GM12878 (cell line): ENCODE measurements at regions not wholly inside any gene's neighbourhood (a gene's known extent, or its start where the extent isn't known, plus 50 kb on each side); places are given as distances from the start of the nearest gene placed in this dataset.

ENCODE experiments used
- ATAC-seq: fragments of 200-7000 bp; cut with Tn5 transposase; 3 replicates; pipeline ENCODE4 v1.9.1; 2020; ENCODE audit warnings: mild to moderate bottlenecking, moderate library complexity
- BruUV-seq: library from RNA; stranded (reverse); fragments of 400-500 nt; replicated peaks from 2 replicates; lab custom pipeline; 2021; lab: Mats Ljungman, UMichigan
- CTCF ChIA-PET: fragments of 300-600 bp; sonication (Branson Sonifier 250); formaldehyde crosslinking; extraction: SDS; loops from one replicate; lab custom pipeline; 2021; ENCODE audit warnings: inconsistent platforms; lab: Yijun Ruan, JAX
- POLR2A ChIA-PET: fragments of 350-600 bp; formaldehyde crosslinking; extraction: SDS; loops from one replicate; lab custom pipeline; 2021; ENCODE audit warnings: inconsistent platforms; lab: Charles Lee
- RAD21 ChIA-PET: fragments of 300-600 bp; sonication (Branson Sonifier 250); formaldehyde crosslinking; loops from one replicate; lab custom pipeline; 2023; ENCODE audit warnings: antibody characterized with exemption; ENCODE audit not compliant: unreplicated experiment; lab: Charles Lee
- SMC1A ChIA-PET: fragments of 300-600 bp; sonication (Branson Sonifier 250); formaldehyde crosslinking; loops from one replicate; lab custom pipeline; 2023; ENCODE audit not compliant: unreplicated experiment, uncharacterized antibody; lab: Charles Lee
- DNase-seq: peaks from one replicate; pipeline ENCODE4 v3.0.0-alpha.2; 2011; ENCODE audit warnings: low read depth, low spot score
- FAIRE-seq: peaks from 3 replicates; lab custom pipeline; 2011; peaks lifted over from hg19 to GRCh38; lab: Jason Lieb, UNC
- H2AFZ ChIP-seq: 2 replicates; pipeline ENCODE4 v1.6.0; 2011; ENCODE audit warnings: low read depth, low read length, control low read depth; ENCODE audit not compliant: control insufficient read depth
- H3K27ac ChIP-seq: 2 replicates; pipeline ENCODE4 v1.5.1; 2011; ENCODE audit warnings: control low read depth; ENCODE audit not compliant: control insufficient read depth, insufficient read depth
- H3K27me3 ChIP-seq, 2 experiments: replicated peaks in 1 of 2; 2 replicates each; pipeline versions ENCODE4 v1.6.0 to v1.6.1; 2011; ENCODE audit warnings: low read length in 1 of 2; ENCODE audit not compliant: control insufficient read depth in 2 of 2, insufficient read depth in 2 of 2
- H3K36me3 ChIP-seq, 2 experiments: 2 replicates each; pipeline ENCODE4 v1.5.1; 2011; ENCODE audit warnings: low read length in 1 of 2; ENCODE audit not compliant: control insufficient read depth in 2 of 2, insufficient read depth in 2 of 2
- H3K4me1 ChIP-seq: 2 replicates; pipeline ENCODE4 v1.6.1; 2011; ENCODE audit warnings: mild to moderate bottlenecking, low read length, moderate library complexity, mixed read lengths; ENCODE audit not compliant: control insufficient read depth, insufficient read depth
- H3K4me2 ChIP-seq: 2 replicates; pipeline ENCODE4 v1.6.0; 2011; ENCODE audit warnings: control low read depth; ENCODE audit not compliant: control insufficient read depth, insufficient read depth
- H3K4me3 ChIP-seq: fragments of 200-600 bp; sonication (generic); 2 replicates; pipeline ENCODE4 v1.5.1; 2016
- H3K79me2 ChIP-seq: 2 replicates; pipeline ENCODE4 v1.6.0; 2011; ENCODE audit warnings: low read length; ENCODE audit not compliant: control insufficient read depth, insufficient read depth
- H3K9ac ChIP-seq: 2 replicates; pipeline ENCODE4 v1.8.0; 2011; ENCODE audit warnings: low read length, control low read depth, mixed read lengths; ENCODE audit not compliant: control insufficient read depth, insufficient read depth
- H3K9me3 ChIP-seq: replicated peaks from 3 replicates; pipeline ENCODE4 v1.5.1; 2011; ENCODE audit warnings: mild to moderate bottlenecking, low read length; ENCODE audit not compliant: control insufficient read depth, insufficient read depth
- H4K20me1 ChIP-seq: 2 replicates; pipeline ENCODE4 v1.6.0; 2011; ENCODE audit not compliant: control insufficient read depth, insufficient read depth
- GABPA ChIP-seq: IDR thresholded peaks from 2 replicates; pipeline ENCODE4 v1.6.1; 2014; ENCODE audit warnings: antibody characterized with exemption, low read depth, mild to moderate bottlenecking, inconsistent platforms
- IKZF2 ChIP-seq, 2 experiments: fragments of 450-650 bp; IDR thresholded peaks; 2 replicates each; pipeline ENCODE4 v1.6.1; 2017; ENCODE audit warnings: mild to moderate bottlenecking in 2 of 2, moderate library complexity in 2 of 2
- KAT2A ChIP-seq: conservative IDR thresholded peaks from 2 replicates; pipeline ENCODE4 v1.6.1; 2011; ENCODE audit warnings: low read depth, low read length; ENCODE audit not compliant: control insufficient read depth
- NFYA ChIP-seq: IDR thresholded peaks from 2 replicates; pipeline ENCODE4 v1.6.1; 2011; ENCODE audit warnings: low read depth, mild to moderate bottlenecking, low read length, improper control_type of control experiment, borderline replicate concordance
- POLR2AphosphoS2 ChIP-seq: IDR thresholded peaks from 2 replicates; pipeline ENCODE4 v1.6.1; 2011; ENCODE audit warnings: low read depth, mild to moderate bottlenecking, low read length, improper control_type of control experiment, moderate library complexity
- POU2F2 ChIP-seq: IDR thresholded peaks from 3 replicates; pipeline ENCODE4 v1.6.1; 2011; ENCODE audit warnings: low read depth, mild to moderate bottlenecking, low read length, borderline replicate concordance
- SIN3A ChIP-seq: IDR thresholded peaks from 2 replicates; pipeline ENCODE4 v1.6.1; 2012; ENCODE audit warnings: low read depth, low read length, improper control_type of control experiment
- STAT1 ChIP-seq: fragments of 450-650 bp; conservative IDR thresholded peaks from 2 replicates; pipeline ENCODE4 v1.6.1; 2014; ENCODE audit warnings: antibody characterized with exemption, mild to moderate bottlenecking
- TCF12 ChIP-seq: IDR thresholded peaks from 2 replicates; pipeline ENCODE4 v1.6.1; 2011; ENCODE audit warnings: low read depth, mild to moderate bottlenecking, low read length
- ZZZ3 ChIP-seq: IDR thresholded peaks from 2 replicates; pipeline ENCODE4 v1.6.1; 2011; ENCODE audit warnings: low read depth; ENCODE audit not compliant: control insufficient read depth, insufficient read length
- WGBS: methylation state at CpG from one replicate; pipeline ENCODE4 v1.1.6; 2016; ENCODE audit warnings: low lambda C conversion rate; ENCODE audit not compliant: insufficient replicate concordance, insufficient coverage; ENCODE audit errors: missing lambda C conversion rate; 5-methylcytosine and 5-hydroxymethylcytosine counted together
- in situ Hi-C: fragments of 300-500 bp; cut with MboI; formaldehyde crosslinking; loops from 9 replicates; pipeline ENCODE4 v1.14.3; 2018; ENCODE audit warnings: mixed read lengths
- intact Hi-C: fragments of 100-400 bp; cut with micrococcal nuclease; formaldehyde crosslinking; loops from one replicate; pipeline ENCODE4 v1.14.2; 2022; ENCODE audit not compliant: unreplicated experiment
- TF ChIP-seq, protein P1 (sequence below): fragments of 450-650 bp; IDR thresholded peaks from 2 replicates; pipeline ENCODE4 v1.6.1; 2017; ENCODE audit warnings: borderline replicate concordance
- TF ChIP-seq, protein P2 (sequence below): fragments of 450-650 bp; conservative IDR thresholded peaks from 2 replicates; pipeline ENCODE4 v1.6.1; 2017; ENCODE audit warnings: mild to moderate bottlenecking, moderate library complexity

DNA sequence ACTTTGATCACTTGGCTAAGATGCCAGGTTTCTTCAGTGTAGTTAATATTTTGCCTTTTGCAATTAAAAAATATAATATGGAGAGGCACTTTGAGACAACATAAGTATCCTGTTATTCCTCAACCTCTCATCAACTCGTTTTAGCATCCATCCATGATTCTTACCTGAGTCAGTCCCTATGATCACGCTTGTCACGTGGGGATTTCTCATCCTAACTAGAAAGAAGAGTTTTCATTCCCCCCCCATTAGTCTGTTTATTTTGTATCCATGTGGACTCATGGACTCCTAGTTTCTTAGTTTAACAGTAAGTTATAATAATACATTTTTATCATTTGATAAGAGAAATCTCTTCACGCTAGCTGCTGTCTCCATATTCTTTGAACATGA lies 110.3 kb downstream of the SLC25A47 start:
- Histone ChIP-seq H2AFZ (no peak overlapping the region), H3K4me3 (no peak overlapping the region), H3K9me3 (no peaks in the 10 kb centered on the region), H3K4me2 (no peak overlapping the region), H3K79me2 (no peaks in the 10 kb centered on the region), H3K27me3 (no peaks in the 10 kb centered on the region), H3K9ac (no peak overlapping the region), H3K27ac (no peak overlapping the region), H4K20me1 (no peaks in the 10 kb centered on the region), H3K36me3 (no peaks in the 10 kb centered on the region), H3K4me1 (peaks cover 13% of the 10 kb centered on the region)
- RAD21 ChIA-PET: no interaction called here
- intact Hi-C loops (no loop called here), in situ Hi-C loops (no loop called here)
- FAIRE-seq (no peak), ATAC-seq (no peak), DNase-seq (no peak)
- 56% methylated on average over 4 of the region's 4 CpGs for WGBS
- CTCF ChIA-PET: no interaction called here
- POLR2A ChIA-PET: no interaction called here
- SMC1A ChIA-PET: no interaction called here
- no peak for TF ChIP-seq POU2F2
- no peak for TF ChIP-seq IKZF2 (IDR thresholded peaks at IDR 0.05)
- no peak for TF ChIP-seq ZZZ3
- TF ChIP-seq GABPA: no peak
- TF ChIP-seq NFYA: no peak
- TF ChIP-seq, protein P1, sequence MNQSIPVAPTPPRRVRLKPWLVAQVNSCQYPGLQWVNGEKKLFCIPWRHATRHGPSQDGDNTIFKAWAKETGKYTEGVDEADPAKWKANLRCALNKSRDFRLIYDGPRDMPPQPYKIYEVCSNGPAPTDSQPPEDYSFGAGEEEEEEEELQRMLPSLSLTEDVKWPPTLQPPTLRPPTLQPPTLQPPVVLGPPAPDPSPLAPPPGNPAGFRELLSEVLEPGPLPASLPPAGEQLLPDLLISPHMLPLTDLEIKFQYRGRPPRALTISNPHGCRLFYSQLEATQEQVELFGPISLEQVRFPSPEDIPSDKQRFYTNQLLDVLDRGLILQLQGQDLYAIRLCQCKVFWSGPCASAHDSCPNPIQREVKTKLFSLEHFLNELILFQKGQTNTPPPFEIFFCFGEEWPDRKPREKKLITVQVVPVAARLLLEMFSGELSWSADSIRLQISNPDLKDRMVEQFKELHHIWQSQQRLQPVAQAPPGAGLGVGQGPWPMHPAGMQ: no peak
- TF ChIP-seq, protein P2, sequence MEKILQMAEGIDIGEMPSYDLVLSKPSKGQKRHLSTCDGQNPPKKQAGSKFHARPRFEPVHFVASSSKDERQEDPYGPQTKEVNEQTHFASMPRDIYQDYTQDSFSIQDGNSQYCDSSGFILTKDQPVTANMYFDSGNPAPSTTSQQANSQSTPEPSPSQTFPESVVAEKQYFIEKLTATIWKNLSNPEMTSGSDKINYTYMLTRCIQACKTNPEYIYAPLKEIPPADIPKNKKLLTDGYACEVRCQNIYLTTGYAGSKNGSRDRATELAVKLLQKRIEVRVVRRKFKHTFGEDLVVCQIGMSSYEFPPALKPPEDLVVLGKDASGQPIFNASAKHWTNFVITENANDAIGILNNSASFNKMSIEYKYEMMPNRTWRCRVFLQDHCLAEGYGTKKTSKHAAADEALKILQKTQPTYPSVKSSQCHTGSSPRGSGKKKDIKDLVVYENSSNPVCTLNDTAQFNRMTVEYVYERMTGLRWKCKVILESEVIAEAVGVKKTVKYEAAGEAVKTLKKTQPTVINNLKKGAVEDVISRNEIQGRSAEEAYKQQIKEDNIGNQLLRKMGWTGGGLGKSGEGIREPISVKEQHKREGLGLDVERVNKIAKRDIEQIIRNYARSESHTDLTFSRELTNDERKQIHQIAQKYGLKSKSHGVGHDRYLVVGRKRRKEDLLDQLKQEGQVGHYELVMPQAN: no peak
- TF ChIP-seq KAT2A: no peak
- TF ChIP-seq STAT1: no peak
- TF ChIP-seq POLR2AphosphoS2: no peak
- TF ChIP-seq TCF12: no peak
- no peak for TF ChIP-seq SIN3A
- BruUV-seq: no TSS peak
